GM23338 (cell line): ENCODE measurements at regions not wholly inside any gene's neighbourhood (a gene's known extent, or its start where the extent isn't known, plus 50 kb on each side); places are given as distances from the start of the nearest gene placed in this dataset.

Experiments
- ATAC-seq: fragments of 200-7000 bp; cut with Tn5 transposase; 3 replicates; pipeline ENCODE4 v1.9.1; 2020
- DNase-seq: peaks from one replicate; pipeline ENCODE4 v3.0.0-alpha.2; 2015; ENCODE audit warnings: low spot score
- H2AFZ ChIP-seq: fragments of 200-600 bp; sonication (generic); 2 replicates; pipeline ENCODE4 v1.8.0; 2016; ENCODE audit warnings: antibody characterized with exemption, mild to moderate bottlenecking, moderate library complexity
- H3F3A ChIP-seq: fragments of 200-600 bp; sonication (generic); replicated peaks from 2 replicates; pipeline ENCODE4 v1.8.0; 2017; ENCODE audit warnings: antibody characterized with exemption, mixed run types, low read depth
- H3K27ac ChIP-seq: fragments of 200-600 bp; sonication (generic); 2 replicates; pipeline ENCODE4 v1.6.1; 2016; ENCODE audit warnings: low read depth
- H3K27me3 ChIP-seq: fragments of 200-600 bp; sonication (generic); 2 replicates; pipeline ENCODE4 v1.8.0; 2016; ENCODE audit warnings: mild to moderate bottlenecking, mixed run types, moderate library complexity; ENCODE audit not compliant: insufficient read depth
- H3K36me3 ChIP-seq: fragments of 200-600 bp; sonication (generic); 2 replicates; pipeline ENCODE4 v1.8.0; 2016; ENCODE audit warnings: mild to moderate bottlenecking; ENCODE audit not compliant: insufficient read depth
- H3K4me1 ChIP-seq: fragments of 200-600 bp; sonication (generic); 2 replicates; pipeline ENCODE4 v1.8.0; 2016; ENCODE audit warnings: mild to moderate bottlenecking, moderate library complexity; ENCODE audit not compliant: insufficient read depth
- H3K4me2 ChIP-seq: fragments of 200-600 bp; sonication (generic); 2 replicates; pipeline ENCODE4 v1.7.1; 2017; ENCODE audit warnings: mixed run types
- H3K4me3 ChIP-seq: fragments of 200-600 bp; sonication (generic); 2 replicates; pipeline ENCODE4 v1.6.1; 2016; ENCODE audit warnings: mixed run types
- H3K79me2 ChIP-seq: fragments of 200-600 bp; sonication (generic); replicated peaks from 2 replicates; pipeline ENCODE4 v1.8.0; 2017; ENCODE audit warnings: mild to moderate bottlenecking; ENCODE audit not compliant: insufficient read depth
- H3K9me2 ChIP-seq: fragments of 200-600 bp; sonication (generic); 2 replicates; pipeline ENCODE4 v1.8.0; 2017; ENCODE audit not compliant: insufficient read depth
- H4K20me1 ChIP-seq: fragments of 200-600 bp; sonication (generic); replicated peaks from 2 replicates; pipeline ENCODE4 v1.8.0; 2017; ENCODE audit warnings: mild to moderate bottlenecking; ENCODE audit not compliant: insufficient read depth
- H3K27ac Mint-ChIP-seq: 2 replicates; pipeline ENCODE4 v1.8.0; 2020; ENCODE audit warnings: inconsistent platforms, mild to moderate bottlenecking, moderate library complexity, mixed read lengths
- H3K27me3 Mint-ChIP-seq: 3 replicates; pipeline ENCODE4 v1.8.0; 2022; ENCODE audit warnings: low read depth, mild to moderate bottlenecking, moderate library complexity, mixed read lengths, inconsistent platforms; ENCODE audit not compliant: insufficient read depth, poor library complexity
- H3K36me3 Mint-ChIP-seq: 3 replicates; pipeline ENCODE4 v1.8.0; 2021; ENCODE audit warnings: low read depth, mild to moderate bottlenecking, inconsistent platforms, moderate library complexity, mixed read lengths
- H3K4me1 Mint-ChIP-seq: 3 replicates; pipeline ENCODE4 v1.8.0; 2020; ENCODE audit warnings: mild to moderate bottlenecking, inconsistent platforms, mixed read lengths
- H3K4me3 Mint-ChIP-seq: 3 replicates; pipeline ENCODE4 v1.8.0; 2021; ENCODE audit warnings: moderate library complexity, mild to moderate bottlenecking, inconsistent platforms, mixed read lengths
- H3K9me3 Mint-ChIP-seq: 3 replicates; pipeline ENCODE4 v1.8.0; 2020; ENCODE audit warnings: moderate library complexity, mild to moderate bottlenecking, inconsistent platforms, mixed read lengths
- CTCF ChIP-seq, 2 experiments: fragments of 200-600 bp in 1 of 2; sonication (generic) in 1 of 2; conservative IDR thresholded peaks; 2 replicates each; pipeline versions ENCODE4 v1.5.1 to v1.6.1; 2016 to 2017; ENCODE audit warnings: antibody characterized with exemption in 2 of 2, low read depth in 2 of 2, mild to moderate bottlenecking in 2 of 2, moderate library complexity in 1 of 2
- EZH2 ChIP-seq: fragments of 200-600 bp; sonication (generic); IDR thresholded peaks from one replicate; pipeline ENCODE4 v1.8.0; 2017; ENCODE audit warnings: antibody characterized with exemption, mild to moderate bottlenecking, low read depth; ENCODE audit not compliant: unreplicated experiment
- EZH2phosphoT487 ChIP-seq: fragments of 200-600 bp; sonication (generic); IDR thresholded peaks from one replicate; pipeline ENCODE4 v1.8.1; 2018; ENCODE audit warnings: antibody characterized with exemption; ENCODE audit not compliant: unreplicated experiment
- JUNB ChIP-seq: IDR thresholded peaks from one replicate; pipeline ENCODE4 v1.6.1; 2016; ENCODE audit warnings: antibody characterized with exemption; ENCODE audit not compliant: unreplicated experiment
- NANOG ChIP-seq: IDR thresholded peaks from 2 replicates; pipeline ENCODE4 v1.6.1; 2016; ENCODE audit warnings: antibody characterized with exemption, borderline replicate concordance
- POLR2AphosphoS5 ChIP-seq: IDR thresholded peaks from 2 replicates; pipeline ENCODE4 v1.6.1; 2016; ENCODE audit warnings: antibody characterized with exemption, low read depth
- ZNF114 ChIP-seq: fragments of 250-450 bp; sonication (Bioruptor Pico); IDR thresholded peaks from 2 replicates; pipeline ENCODE4 v1.5.0; 2020; ENCODE audit warnings: mild to moderate bottlenecking, moderate library complexity
- ZNF331 ChIP-seq: fragments of 250-450 bp; sonication (Bioruptor Pico); IDR thresholded peaks from 2 replicates; pipeline ENCODE4 v1.5.0; 2020; ENCODE audit warnings: low read depth, mild to moderate bottlenecking, moderate library complexity
- ZNF462 ChIP-seq: fragments of 250-450 bp; sonication (Bioruptor Pico); IDR thresholded peaks from 2 replicates; pipeline ENCODE4 v1.5.0; 2020; ENCODE audit warnings: mild to moderate bottlenecking, moderate library complexity
- TF ChIP-seq, protein P1 (sequence below): IDR thresholded peaks from one replicate; pipeline ENCODE4 v1.6.1; 2018; ENCODE audit warnings: antibody characterized with exemption; ENCODE audit not compliant: unreplicated experiment
- TF ChIP-seq, protein P2 (sequence below): IDR thresholded peaks from 2 replicates; pipeline ENCODE4 v1.6.1; 2016; ENCODE audit warnings: antibody characterized with exemption

DNA sequence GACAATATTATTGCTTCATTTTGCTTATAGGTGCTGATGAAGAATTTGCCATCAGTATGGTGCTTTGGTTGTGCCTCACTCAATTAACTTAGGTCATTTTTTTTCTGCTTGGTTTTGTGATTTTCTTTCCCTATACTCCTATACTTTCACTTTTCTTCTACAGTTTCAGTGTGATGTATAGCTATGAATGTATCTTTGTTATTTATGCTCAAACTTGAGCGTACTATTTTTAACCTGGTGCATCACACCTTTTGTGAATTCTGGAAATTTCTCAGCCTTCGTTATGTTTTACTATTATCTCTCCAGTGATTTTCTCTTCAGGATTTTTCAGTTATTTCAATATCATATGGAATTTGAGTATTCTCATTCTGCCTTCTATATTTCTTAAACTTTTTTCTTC lies 2035.3 kb upstream of the LRRTM1 start (continued):
- TF ChIP-seq ZNF462 (CRISPR knock-in tag) = no peak

DNA sequence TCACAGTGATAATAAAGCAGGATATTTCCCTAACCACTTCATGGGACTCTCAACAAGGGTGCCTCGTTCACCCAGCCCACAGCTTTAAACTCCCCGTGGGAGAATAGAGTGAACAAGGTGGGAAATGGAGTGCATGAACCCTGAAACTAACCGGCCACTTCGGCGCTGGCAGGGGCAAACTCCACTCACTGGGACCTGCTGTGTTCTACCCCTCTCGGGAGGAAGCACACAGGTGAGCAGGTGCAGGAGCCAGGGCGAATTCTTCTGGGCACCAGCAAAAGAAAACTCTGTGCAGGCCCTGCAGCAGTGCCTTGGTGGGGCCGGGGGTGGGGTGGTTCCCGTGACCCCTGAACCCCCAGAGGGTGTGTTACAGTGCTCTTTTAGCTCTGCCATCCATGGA lies 2029.1 kb upstream of the LRRTM1 start:
- Histone ChIP-seq H2AFZ (no peak overlapping the region; the same call in 1 of the 2 replicates), H4K20me1 (no peaks in the 10 kb centered on the region), H3K4me1 (no peaks in the 10 kb centered on the region), H3K4me2 (no peak overlapping the region), H3K79me2 (no peaks in the 10 kb centered on the region), H3K4me3 (no peak overlapping the region), H3K27ac (no peak overlapping the region), H3K27me3 (no peaks in the 10 kb centered on the region), H3K36me3 (no peaks in the 10 kb centered on the region), H3K9me2 (no peaks in the 10 kb centered on the region), H3F3A (no peaks in the 10 kb centered on the region)
- Mint-ChIP-seq H3K27me3 (no peaks in the 10 kb centered on the region), H3K27ac (no peak overlapping the region), H3K9me3 (no peaks in the 10 kb centered on the region), H3K36me3 (no peaks in the 10 kb centered on the region), H3K4me3 (no peak overlapping the region), H3K4me1 (no peaks in the 10 kb centered on the region)
- ATAC-seq = no peak
- DNase-seq = no peak
- TF ChIP-seq EZH2 (no peak), CTCF (conservative IDR thresholded peaks at IDR 0.05; ENCODE audit: low read depth in 2 of 2) (no peak), NANOG (no peak), ZNF331 (CRISPR knock-in tag) (no peak), EZH2phosphoT487 (no peak), JUNB (no peak), ZNF114 (no peak), POLR2AphosphoS5 (no peak)
- TF ChIP-seq, protein P1, sequence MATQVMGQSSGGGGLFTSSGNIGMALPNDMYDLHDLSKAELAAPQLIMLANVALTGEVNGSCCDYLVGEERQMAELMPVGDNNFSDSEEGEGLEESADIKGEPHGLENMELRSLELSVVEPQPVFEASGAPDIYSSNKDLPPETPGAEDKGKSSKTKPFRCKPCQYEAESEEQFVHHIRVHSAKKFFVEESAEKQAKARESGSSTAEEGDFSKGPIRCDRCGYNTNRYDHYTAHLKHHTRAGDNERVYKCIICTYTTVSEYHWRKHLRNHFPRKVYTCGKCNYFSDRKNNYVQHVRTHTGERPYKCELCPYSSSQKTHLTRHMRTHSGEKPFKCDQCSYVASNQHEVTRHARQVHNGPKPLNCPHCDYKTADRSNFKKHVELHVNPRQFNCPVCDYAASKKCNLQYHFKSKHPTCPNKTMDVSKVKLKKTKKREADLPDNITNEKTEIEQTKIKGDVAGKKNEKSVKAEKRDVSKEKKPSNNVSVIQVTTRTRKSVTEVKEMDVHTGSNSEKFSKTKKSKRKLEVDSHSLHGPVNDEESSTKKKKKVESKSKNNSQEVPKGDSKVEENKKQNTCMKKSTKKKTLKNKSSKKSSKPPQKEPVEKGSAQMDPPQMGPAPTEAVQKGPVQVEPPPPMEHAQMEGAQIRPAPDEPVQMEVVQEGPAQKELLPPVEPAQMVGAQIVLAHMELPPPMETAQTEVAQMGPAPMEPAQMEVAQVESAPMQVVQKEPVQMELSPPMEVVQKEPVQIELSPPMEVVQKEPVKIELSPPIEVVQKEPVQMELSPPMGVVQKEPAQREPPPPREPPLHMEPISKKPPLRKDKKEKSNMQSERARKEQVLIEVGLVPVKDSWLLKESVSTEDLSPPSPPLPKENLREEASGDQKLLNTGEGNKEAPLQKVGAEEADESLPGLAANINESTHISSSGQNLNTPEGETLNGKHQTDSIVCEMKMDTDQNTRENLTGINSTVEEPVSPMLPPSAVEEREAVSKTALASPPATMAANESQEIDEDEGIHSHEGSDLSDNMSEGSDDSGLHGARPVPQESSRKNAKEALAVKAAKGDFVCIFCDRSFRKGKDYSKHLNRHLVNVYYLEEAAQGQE = no peak
- TF ChIP-seq, protein P2, sequence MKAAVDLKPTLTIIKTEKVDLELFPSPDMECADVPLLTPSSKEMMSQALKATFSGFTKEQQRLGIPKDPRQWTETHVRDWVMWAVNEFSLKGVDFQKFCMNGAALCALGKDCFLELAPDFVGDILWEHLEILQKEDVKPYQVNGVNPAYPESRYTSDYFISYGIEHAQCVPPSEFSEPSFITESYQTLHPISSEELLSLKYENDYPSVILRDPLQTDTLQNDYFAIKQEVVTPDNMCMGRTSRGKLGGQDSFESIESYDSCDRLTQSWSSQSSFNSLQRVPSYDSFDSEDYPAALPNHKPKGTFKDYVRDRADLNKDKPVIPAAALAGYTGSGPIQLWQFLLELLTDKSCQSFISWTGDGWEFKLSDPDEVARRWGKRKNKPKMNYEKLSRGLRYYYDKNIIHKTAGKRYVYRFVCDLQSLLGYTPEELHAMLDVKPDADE = no peak
